Thyroid gland (tissue), 4 donors: ENCODE measurements at regions not wholly inside any gene's neighbourhood (a gene's known extent, or its start where the extent isn't known, plus 50 kb on each side); places are given as distances from the start of the nearest gene placed in this dataset.

Experiments used
- DNase-seq, 2 donors: peaks; one replicate each; pipeline ENCODE4 v3.0.0-alpha.2; 2019
- H3K27ac ChIP-seq, 3 donors: fragments of 200-600 bp; sonication (generic); 1 replicate in 2 of 3; 2 replicates in 1 of 3; pipeline ENCODE4 v1.5.1; 2016 to 2019; ENCODE audit warnings: mild to moderate bottlenecking in 1 of 3, moderate library complexity in 1 of 3
- H3K27me3 ChIP-seq: fragments of 200-600 bp; sonication (generic); one replicate; pipeline ENCODE4 v1.5.1; 2019
- H3K36me3 ChIP-seq, 2 donors: fragments of 200-600 bp; sonication (generic); one replicate each; pipeline ENCODE4 v1.5.1; 2016 to 2019
- H3K4me1 ChIP-seq, 2 donors: fragments of 200-600 bp; sonication (generic); one replicate each; pipeline ENCODE4 v1.5.1; 2017 to 2019
- H3K4me3 ChIP-seq, 3 donors: fragments of 200-600 bp; sonication (generic); replicated peaks in 1 of 3; 1 replicate in 2 of 3; 2 replicates in 1 of 3; pipeline ENCODE4 v1.5.1; 2016; ENCODE audit warnings: mild to moderate bottlenecking in 1 of 3
- H3K9me3 ChIP-seq: fragments of 200-600 bp; sonication (generic); one replicate; pipeline ENCODE4 v1.5.1; 2017
- POLR2A ChIP-seq, 2 donors: fragments of 450-650 bp; IDR thresholded peaks; one replicate each; pipeline ENCODE4 v1.6.1; 2017; ENCODE audit warnings: antibody characterized with exemption in 2 of 2, mild to moderate bottlenecking in 2 of 2, moderate library complexity in 1 of 2
- WGBS, 2 donors: methylation state at CpG; one replicate each; pipeline ENCODE4 v1.1.5; 2017; 5-methylcytosine and 5-hydroxymethylcytosine counted together
- intact Hi-C: fragments of 100-400 bp; cut with DNase I; formaldehyde crosslinking; loops from one replicate; pipeline ENCODE4 v1.15.1; 2023
- TF ChIP-seq, protein P1 (sequence below), 6 experiments: fragments of 200-600 bp in 3 of 6; fragments of 450-650 bp in 3 of 6; sonication (generic) in 3 of 6; IDR thresholded peaks; one replicate each; pipeline ENCODE4 v1.5.1; 2016 to 2019; ENCODE audit warnings: antibody characterized with exemption in 6 of 6, mild to moderate bottlenecking in 2 of 6, inconsistent platforms in 1 of 6, moderate library complexity in 1 of 6

- no peak overlapping the region for H3K27ac ChIP-seq
- no peaks in the 10 kb centered on the region for H3K36me3 ChIP-seq
- no peak for DNase-seq
- no peak for TF ChIP-seq POLR2A (IDR thresholded peaks at IDR 0.05)
- TF ChIP-seq, protein P1, sequence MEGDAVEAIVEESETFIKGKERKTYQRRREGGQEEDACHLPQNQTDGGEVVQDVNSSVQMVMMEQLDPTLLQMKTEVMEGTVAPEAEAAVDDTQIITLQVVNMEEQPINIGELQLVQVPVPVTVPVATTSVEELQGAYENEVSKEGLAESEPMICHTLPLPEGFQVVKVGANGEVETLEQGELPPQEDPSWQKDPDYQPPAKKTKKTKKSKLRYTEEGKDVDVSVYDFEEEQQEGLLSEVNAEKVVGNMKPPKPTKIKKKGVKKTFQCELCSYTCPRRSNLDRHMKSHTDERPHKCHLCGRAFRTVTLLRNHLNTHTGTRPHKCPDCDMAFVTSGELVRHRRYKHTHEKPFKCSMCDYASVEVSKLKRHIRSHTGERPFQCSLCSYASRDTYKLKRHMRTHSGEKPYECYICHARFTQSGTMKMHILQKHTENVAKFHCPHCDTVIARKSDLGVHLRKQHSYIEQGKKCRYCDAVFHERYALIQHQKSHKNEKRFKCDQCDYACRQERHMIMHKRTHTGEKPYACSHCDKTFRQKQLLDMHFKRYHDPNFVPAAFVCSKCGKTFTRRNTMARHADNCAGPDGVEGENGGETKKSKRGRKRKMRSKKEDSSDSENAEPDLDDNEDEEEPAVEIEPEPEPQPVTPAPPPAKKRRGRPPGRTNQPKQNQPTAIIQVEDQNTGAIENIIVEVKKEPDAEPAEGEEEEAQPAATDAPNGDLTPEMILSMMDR (IDR thresholded peaks at IDR 0.05), result no peak
- intact Hi-C loops, result no loop called here
- no peaks in the 10 kb centered on the region for H3K27me3 ChIP-seq
- H3K4me3 ChIP-seq, result no peak overlapping the region
- no peaks in the 10 kb centered on the region for H3K4me1 ChIP-seq
- WGBS, 2 donors, result 70 to 82% methylated on average over 5 of the region's 5 CpGs
- H3K9me3 ChIP-seq, result no peaks in the 10 kb centered on the region
Measured at GRCh38 chrY:19140285-19140920, 366.9 kb upstream of the HSFY2 start.

- no peak overlapping the region for H3K27ac ChIP-seq
- no peaks in the 10 kb centered on the region for H3K9me3 ChIP-seq
- peak; percentile 14 to 24 for DNase-seq
- H3K27me3 ChIP-seq, result no peaks in the 10 kb centered on the region
- 60 to 76% methylated on average over 2 of the region's 2 CpGs for WGBS, 2 donors
- H3K4me1 ChIP-seq, result no peaks in the 10 kb centered on the region
- TF ChIP-seq POLR2A (IDR thresholded peaks at IDR 0.05), result no peak
- TF ChIP-seq, protein P1 (IDR thresholded peaks at IDR 0.05), result no peak
- no peaks in the 10 kb centered on the region for H3K36me3 ChIP-seq
- no peak overlapping the region for H3K4me3 ChIP-seq
- intact Hi-C loops, result no loop called here
Measured at GRCh38 chrY:19134426-19134825, 360.9 kb upstream of the HSFY2 start.

DNA sequence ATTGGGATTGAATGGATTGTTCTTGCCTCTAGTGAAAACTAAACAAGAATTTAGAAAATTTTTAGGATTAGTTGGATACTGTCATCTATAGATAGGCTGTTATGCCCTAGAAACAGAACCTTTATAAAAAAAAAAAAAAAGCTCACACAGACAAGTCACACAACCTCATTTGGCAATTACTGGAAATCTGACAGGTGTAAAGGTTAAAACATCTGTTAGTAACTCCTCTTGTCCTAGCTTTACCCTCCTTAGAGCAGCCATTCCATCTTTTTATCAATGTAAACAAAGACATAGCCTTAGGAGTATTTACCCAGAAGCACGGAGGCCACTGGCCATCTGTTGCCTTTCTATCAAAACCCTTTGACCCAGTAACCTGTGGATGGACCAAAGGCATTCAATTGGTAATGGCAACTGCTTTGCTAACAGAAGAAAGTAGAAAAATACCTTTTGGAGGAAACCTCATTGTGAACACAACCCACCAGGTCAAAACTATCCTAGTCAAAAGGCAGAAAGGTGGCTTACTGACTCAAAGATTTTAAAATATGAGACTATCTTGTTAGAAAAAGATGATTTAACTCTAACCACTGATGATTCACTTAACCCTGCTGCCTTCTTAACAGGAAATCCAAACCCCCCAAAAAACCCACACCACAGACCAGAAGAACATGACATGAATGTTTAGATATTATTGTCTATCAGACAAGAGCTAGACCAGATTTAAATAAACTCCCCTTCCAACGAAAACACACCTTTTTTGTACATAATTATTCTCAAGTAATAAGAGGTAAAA is 357.2 kb upstream of the HSFY2 start:
- intact Hi-C loops, result no loop called here
- H3K9me3 ChIP-seq, result no peaks in the 10 kb centered on the region
- no peaks in the 10 kb centered on the region for H3K27me3 ChIP-seq
- WGBS, 2 donors, result 65 to 72% methylated on average over 2 of the region's 2 CpGs
- no peak overlapping the region for H3K4me3 ChIP-seq
- TF ChIP-seq, protein P1 (IDR thresholded peaks at IDR 0.05), result no peak
- TF ChIP-seq POLR2A (IDR thresholded peaks at IDR 0.05), result no peak
- H3K27ac ChIP-seq, result no peak overlapping the region
- H3K4me1 ChIP-seq, result no peaks in the 10 kb centered on the region
- no peaks in the 10 kb centered on the region for H3K36me3 ChIP-seq
- DNase-seq, result no peak

GRCh38 chrY:19126889-19127288 is 353.4 kb upstream of the HSFY2 start:
- H3K36me3 ChIP-seq, result no peaks in the 10 kb centered on the region
- H3K4me1 ChIP-seq, result no peaks in the 10 kb centered on the region
- intact Hi-C loops, result no loop called here
- H3K9me3 ChIP-seq, result no peaks in the 10 kb centered on the region
- no peaks in the 10 kb centered on the region for H3K27me3 ChIP-seq
- no peak for TF ChIP-seq POLR2A (IDR thresholded peaks at IDR 0.05)
- TF ChIP-seq, protein P1 (IDR thresholded peaks at IDR 0.05), result no peak
- no peak for DNase-seq
- 89 to 96% methylated on average over 1 of the region's 1 CpG for WGBS, 2 donors
- no peak overlapping the region for H3K4me3 ChIP-seq
- no peak overlapping the region for H3K27ac ChIP-seq

- TF ChIP-seq, protein P1 (IDR thresholded peaks at IDR 0.05), result no peak
- TF ChIP-seq POLR2A (IDR thresholded peaks at IDR 0.05), result no peak
Measured at GRCh38 chrY:19124609-19125008, 351.1 kb upstream of the HSFY2 start.

More at GRCh38 chrY:19124609-19125008, 351.1 kb upstream of the HSFY2 start:
- no peak overlapping the region for H3K27ac ChIP-seq
- intact Hi-C loops, result no loop called here
- no peak overlapping the region for H3K4me3 ChIP-seq
- no peaks in the 10 kb centered on the region for H3K4me1 ChIP-seq
- no peaks in the 10 kb centered on the region for H3K9me3 ChIP-seq
- peak; percentile 54 to 59 for DNase-seq
- H3K27me3 ChIP-seq, result no peaks in the 10 kb centered on the region
- no peaks in the 10 kb centered on the region for H3K36me3 ChIP-seq
- 22 to 54% methylated on average over 2 of the region's 2 CpGs for WGBS, 2 donors
